ENCODE measurements at regions not wholly inside any gene's neighbourhood (a gene's known extent, or its start where the extent isn't known, plus 50 kb on each side); places are given as distances from the start of the nearest gene placed in this dataset.

DNA sequence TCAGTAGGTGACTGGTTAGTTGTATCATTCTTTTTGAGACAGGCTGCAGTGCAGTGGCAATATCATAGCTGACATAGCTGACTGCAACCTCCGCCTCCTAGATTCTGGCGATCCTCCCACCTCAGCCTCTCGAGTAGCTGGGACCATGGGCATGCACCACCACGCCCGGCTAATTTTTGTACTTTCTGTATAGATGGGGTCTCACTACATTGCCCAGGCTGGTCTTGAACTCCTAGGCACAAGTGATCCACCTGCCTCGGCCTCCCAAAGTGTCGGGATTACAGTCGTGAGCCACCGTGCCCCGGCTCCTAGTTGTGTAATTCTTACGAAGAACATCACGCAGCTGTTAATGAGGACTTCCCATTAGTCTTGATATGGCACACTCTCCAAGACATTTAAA lies 123.4 kb upstream of the VKORC1L1 start:
- TF ChIP-seq, protein P1, sequence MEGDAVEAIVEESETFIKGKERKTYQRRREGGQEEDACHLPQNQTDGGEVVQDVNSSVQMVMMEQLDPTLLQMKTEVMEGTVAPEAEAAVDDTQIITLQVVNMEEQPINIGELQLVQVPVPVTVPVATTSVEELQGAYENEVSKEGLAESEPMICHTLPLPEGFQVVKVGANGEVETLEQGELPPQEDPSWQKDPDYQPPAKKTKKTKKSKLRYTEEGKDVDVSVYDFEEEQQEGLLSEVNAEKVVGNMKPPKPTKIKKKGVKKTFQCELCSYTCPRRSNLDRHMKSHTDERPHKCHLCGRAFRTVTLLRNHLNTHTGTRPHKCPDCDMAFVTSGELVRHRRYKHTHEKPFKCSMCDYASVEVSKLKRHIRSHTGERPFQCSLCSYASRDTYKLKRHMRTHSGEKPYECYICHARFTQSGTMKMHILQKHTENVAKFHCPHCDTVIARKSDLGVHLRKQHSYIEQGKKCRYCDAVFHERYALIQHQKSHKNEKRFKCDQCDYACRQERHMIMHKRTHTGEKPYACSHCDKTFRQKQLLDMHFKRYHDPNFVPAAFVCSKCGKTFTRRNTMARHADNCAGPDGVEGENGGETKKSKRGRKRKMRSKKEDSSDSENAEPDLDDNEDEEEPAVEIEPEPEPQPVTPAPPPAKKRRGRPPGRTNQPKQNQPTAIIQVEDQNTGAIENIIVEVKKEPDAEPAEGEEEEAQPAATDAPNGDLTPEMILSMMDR (conservative IDR thresholded peaks at IDR 0.05): no peak
- TF ChIP-seq EZH2 (IDR thresholded peaks at IDR 0.05; ENCODE audit: low read depth): no peak

Data from PC-9 (cell line).